ENCODE measurements at regions not wholly inside any gene's neighbourhood (a gene's known extent, or its start where the extent isn't known, plus 50 kb on each side); places are given as distances from the start of the nearest gene placed in this dataset.

GRCh38 chr4:152154433-152154832 lies 381.5 kb downstream of the FBXW7 start:
- no peaks in the 10 kb centered on the region for H3K4me1 ChIP-seq (ENCODE audit: insufficient read depth, low read length)
- DNase-seq (no peak), ATAC-seq (no peak)
- H3K4me3 ChIP-seq (ENCODE audit: low read length), result no peak overlapping the region
- no peaks in the 10 kb centered on the region for H4K20me1 ChIP-seq (ENCODE audit: low read length)
- no peak overlapping the region for H3K9ac ChIP-seq (ENCODE audit: low read length)
- H3K79me2 ChIP-seq (ENCODE audit: low read length), result no peaks in the 10 kb centered on the region
- TF ChIP-seq CTCF (conservative IDR thresholded peaks at IDR 0.05; ENCODE audit: low read depth, low read length) (no peak), EZH2 (IDR thresholded peaks at IDR 0.05; ENCODE audit: low read length, unreplicated experiment) (no peak), EZH2phosphoT487 (IDR thresholded peaks at IDR 0.05; ENCODE audit: borderline replicate concordance, low read length) (no peak)
- H3K9me2 ChIP-seq (replicated peaks; ENCODE audit: low read length), result no peaks in the 10 kb centered on the region
- ChIA-PET POLR2A (ENCODE audit: unreplicated experiment) (no interaction called here), CTCF (no interaction called here)
- no peak overlapping the region for H3K4me2 ChIP-seq (ENCODE audit: low read length)
- H3K9me3 ChIP-seq (ENCODE audit: low read length), result no peaks in the 10 kb centered on the region
- no peaks in the 10 kb centered on the region for H3K27me3 ChIP-seq (ENCODE audit: low read length)
- no peaks in the 10 kb centered on the region for H3F3A ChIP-seq (ENCODE audit: low read length, unreplicated experiment)
- no TSS peak for BruUV-seq (replicated peaks)
- intact Hi-C loops (cut with micrococcal nuclease), result no loop called here
- no peaks in the 10 kb centered on the region for H3K36me3 ChIP-seq (ENCODE audit: low read depth, low read length)
- no peak overlapping the region for H2AFZ ChIP-seq (ENCODE audit: low read length)
- no peak overlapping the region for H3K27ac ChIP-seq (ENCODE audit: low read length)

GRCh38 chr4:152153476-152154270 lies 382.2 kb downstream of the FBXW7 start:
- DNase-seq, result no peak
- ChIA-PET POLR2A (ENCODE audit: unreplicated experiment) (no interaction called here), CTCF (no interaction called here)
- Histone ChIP-seq H3K4me1 (ENCODE audit: insufficient read depth, low read length) (no peaks in the 10 kb centered on the region), H3K9me2 (replicated peaks; ENCODE audit: low read length) (no peaks in the 10 kb centered on the region), H4K20me1 (ENCODE audit: low read length) (no peaks in the 10 kb centered on the region), H3K4me2 (ENCODE audit: low read length) (no peak overlapping the region), H3K9ac (ENCODE audit: low read length) (no peak overlapping the region), H3K79me2 (ENCODE audit: low read length) (no peaks in the 10 kb centered on the region), H3K4me3 (ENCODE audit: low read length) (no peak overlapping the region), H3K27me3 (ENCODE audit: low read length) (no peaks in the 10 kb centered on the region), H3K36me3 (ENCODE audit: low read depth, low read length) (no peaks in the 10 kb centered on the region), H3K27ac (ENCODE audit: low read length) (no peak overlapping the region), H3F3A (ENCODE audit: low read length, unreplicated experiment) (no peaks in the 10 kb centered on the region), H3K9me3 (ENCODE audit: low read length) (no peaks in the 10 kb centered on the region), H2AFZ (ENCODE audit: low read length) (no peak overlapping the region)
- BruUV-seq (replicated peaks), result no TSS peak
- ATAC-seq, result no peak
- intact Hi-C loops (cut with micrococcal nuclease), result no loop called here
- TF ChIP-seq EZH2phosphoT487 (IDR thresholded peaks at IDR 0.05; ENCODE audit: borderline replicate concordance, low read length) (no peak), EZH2 (IDR thresholded peaks at IDR 0.05; ENCODE audit: low read length, unreplicated experiment) (no peak), CTCF (conservative IDR thresholded peaks at IDR 0.05; ENCODE audit: low read depth, low read length) (no peak)

- CTCF ChIA-PET, result no interaction called here
- Histone ChIP-seq H3K4me3 (ENCODE audit: low read length) (no peak overlapping the region), H3K9ac (ENCODE audit: low read length) (no peak overlapping the region), H3K79me2 (ENCODE audit: low read length) (no peaks in the 10 kb centered on the region), H3F3A (ENCODE audit: low read length, unreplicated experiment) (no peaks in the 10 kb centered on the region), H3K4me2 (ENCODE audit: low read length) (no peak overlapping the region), H3K4me1 (ENCODE audit: insufficient read depth, low read length) (no peaks in the 10 kb centered on the region), H4K20me1 (ENCODE audit: low read length) (no peaks in the 10 kb centered on the region), H3K36me3 (ENCODE audit: low read depth, low read length) (no peaks in the 10 kb centered on the region), H3K27ac (ENCODE audit: low read length) (no peak overlapping the region), H3K9me2 (replicated peaks; ENCODE audit: low read length) (no peaks in the 10 kb centered on the region), H2AFZ (ENCODE audit: low read length) (no peak overlapping the region), H3K9me3 (ENCODE audit: low read length) (0 out of 2 replicates have a peak, but pooled peaks cover 8% of the 10 kb centered on the region), H3K27me3 (ENCODE audit: low read length) (no peaks in the 10 kb centered on the region)
- intact Hi-C loops (cut with micrococcal nuclease), result no loop called here
- ATAC-seq (no peak), DNase-seq (no peak)
- BruUV-seq (replicated peaks), result no TSS peak
- POLR2A ChIA-PET (ENCODE audit: unreplicated experiment), result no interaction called here
- no peak for TF ChIP-seq CTCF (conservative IDR thresholded peaks at IDR 0.05; ENCODE audit: low read depth, low read length)
- no peak for TF ChIP-seq EZH2 (IDR thresholded peaks at IDR 0.05; ENCODE audit: low read length, unreplicated experiment)
- TF ChIP-seq EZH2phosphoT487 (IDR thresholded peaks at IDR 0.05; ENCODE audit: borderline replicate concordance, low read length), result no peak
Measured at GRCh38 chr4:152150214-152150613, 385.7 kb downstream of the FBXW7 start.

Measured in PC-3 (cell line).